Mucosa of gallbladder (tissue), 1 donor: ENCODE measurements at regions not wholly inside any gene's neighbourhood (a gene's known extent, or its start where the extent isn't known, plus 50 kb on each side); places are given as distances from the start of the nearest gene placed in this dataset.

Source experiments
- DNase-seq: peaks from one replicate; pipeline ENCODE4 v3.0.0-alpha.2; 2020; ENCODE audit warnings: low spot score
- donor health status: DM: no; HTN: no; CAD: no.

GRCh38 chr2:19722531-19722971 lies 179.2 kb downstream of the TTC32 start:
- no peak for DNase-seq

DNA sequence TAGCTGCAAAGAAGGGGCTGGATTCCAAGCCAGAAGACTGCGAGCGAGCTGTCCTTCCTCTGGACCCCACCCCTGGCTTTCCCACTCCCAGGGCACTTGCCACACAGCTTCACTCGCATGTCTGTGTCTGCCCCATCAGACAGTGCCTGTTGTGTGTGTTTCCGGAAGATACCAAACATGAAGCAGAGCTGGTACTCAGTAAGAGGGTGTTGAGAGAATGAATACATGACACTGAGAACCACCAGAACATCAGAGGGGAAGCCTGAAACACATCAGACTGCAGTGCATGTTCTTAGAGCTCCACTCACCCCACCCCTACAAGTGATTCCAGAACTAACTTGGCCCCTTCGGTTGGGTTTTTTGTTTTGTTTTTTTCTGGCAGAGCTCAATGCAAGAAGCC lies 181.5 kb downstream of the TTC32 start:
- DNase-seq = no peak

- no peak for DNase-seq
These were observed 182.2 kb downstream of the TTC32 start for GRCh38 chr2:19719540-19719939.

GRCh38 chr2:19717446-19717845 lies 184.3 kb downstream of the TTC32 start:
- no peak for DNase-seq

DNA sequence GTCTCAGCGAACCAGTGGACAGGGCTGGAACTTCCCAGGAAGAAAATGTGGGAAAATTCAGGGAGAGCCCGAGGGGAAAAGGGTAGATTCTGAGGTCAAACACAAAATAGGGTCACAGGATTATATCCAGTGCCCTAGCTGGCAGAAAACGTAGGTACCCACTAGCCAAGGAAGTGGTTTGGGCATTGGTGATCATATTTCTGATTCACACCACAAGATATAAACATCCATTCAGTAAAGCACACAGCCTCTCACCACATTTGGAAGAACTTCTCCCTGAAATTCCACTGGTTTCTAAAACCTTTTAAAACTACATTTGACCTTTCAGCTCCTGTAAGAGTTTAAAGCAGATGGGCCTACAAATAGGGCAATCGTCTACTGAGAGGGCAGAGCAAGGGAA lies 186.9 kb downstream of the TTC32 start:
- DNase-seq = no peak

GRCh38 chr2:19712850-19713249 lies 188.9 kb downstream of the TTC32 start:
- no peak for DNase-seq

DNA sequence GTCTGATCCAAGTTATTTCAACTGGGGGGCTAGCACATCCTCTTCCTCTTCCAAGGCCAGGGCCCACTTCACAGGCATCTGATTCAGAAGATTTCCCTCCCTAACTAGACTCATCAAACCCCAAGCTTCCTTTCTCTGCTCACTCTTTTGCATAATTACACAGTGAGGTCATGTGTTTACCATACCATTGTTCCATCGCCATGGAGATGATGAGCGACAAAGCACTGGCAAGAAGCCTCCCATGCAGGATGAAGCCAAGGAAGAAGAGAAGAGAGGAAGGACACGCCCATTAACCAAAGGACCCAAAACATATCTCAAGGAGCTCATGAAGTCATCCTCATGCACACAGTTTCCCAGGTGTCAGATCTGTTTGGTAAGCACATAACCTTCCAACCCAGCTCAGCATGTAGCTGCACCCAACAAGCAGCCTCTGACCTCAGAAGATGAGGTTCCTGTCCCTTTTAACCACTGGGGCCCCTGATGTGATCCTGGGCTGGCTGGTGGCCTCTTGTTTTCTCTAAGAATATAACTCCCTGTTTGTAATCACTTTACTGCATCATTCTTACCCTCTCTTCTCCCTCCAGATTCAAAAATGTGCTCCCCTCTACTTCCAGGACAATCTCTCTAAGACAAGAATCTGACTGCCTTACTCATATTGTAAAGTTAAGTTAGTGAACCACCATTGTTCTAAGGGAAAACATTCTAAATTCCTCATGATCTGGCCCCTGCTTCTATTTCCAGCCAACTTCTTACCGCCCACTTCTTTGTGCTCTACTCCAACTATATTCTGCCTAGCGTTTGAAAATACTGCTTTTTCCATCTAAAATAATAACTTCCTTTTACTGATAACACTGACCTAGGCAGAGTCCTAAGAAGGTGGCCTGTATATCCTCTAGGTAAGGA lies 190.1 kb downstream of the TTC32 start:
- DNase-seq = peak; percentile 43

GRCh38 chr2:19710230-19710629 lies 191.6 kb downstream of the TTC32 start:
- DNase-seq = no peak

DNA sequence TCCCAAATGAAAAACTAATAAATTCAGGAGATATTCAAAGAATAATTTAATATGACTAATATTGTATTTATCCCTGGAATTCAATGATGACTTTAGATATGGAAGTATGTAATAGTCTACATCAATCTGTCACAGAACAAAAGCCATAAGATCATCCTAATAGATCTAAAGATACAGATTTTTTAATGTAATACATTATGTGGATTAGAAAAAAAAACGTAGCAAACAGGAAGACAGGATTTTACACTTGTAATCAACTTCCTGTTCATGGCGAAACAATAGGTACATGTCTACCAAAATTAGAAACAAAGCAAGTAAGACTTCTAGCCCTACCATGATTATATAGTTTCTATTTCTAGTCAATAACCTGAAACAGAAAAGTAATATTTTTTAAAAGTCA lies 192.2 kb downstream of the TTC32 start:
- DNase-seq = no peak

- DNase-seq = no peak
These were observed 193.0 kb downstream of the TTC32 start for GRCh38 chr2:19708776-19709175.

DNA sequence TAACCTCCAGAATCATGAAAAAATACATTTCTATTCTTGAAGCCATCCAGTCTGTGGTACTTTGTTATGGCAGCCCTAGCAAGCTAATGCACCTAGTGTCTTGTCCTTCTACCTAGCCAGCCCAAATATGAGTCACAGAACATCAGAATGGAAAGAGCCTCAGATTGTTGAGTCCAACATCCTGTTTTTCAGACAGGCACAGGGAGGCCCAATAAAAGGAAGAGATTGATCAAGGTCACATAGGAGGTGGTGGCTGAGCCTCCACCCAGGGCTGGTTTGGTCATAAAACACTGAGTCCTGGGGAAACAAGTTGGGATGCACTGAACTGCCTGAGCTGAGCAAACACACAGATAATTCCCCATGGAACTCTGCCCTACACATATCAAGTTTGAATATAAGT lies 195.5 kb downstream of the TTC32 start:
- DNase-seq = no peak

DNA sequence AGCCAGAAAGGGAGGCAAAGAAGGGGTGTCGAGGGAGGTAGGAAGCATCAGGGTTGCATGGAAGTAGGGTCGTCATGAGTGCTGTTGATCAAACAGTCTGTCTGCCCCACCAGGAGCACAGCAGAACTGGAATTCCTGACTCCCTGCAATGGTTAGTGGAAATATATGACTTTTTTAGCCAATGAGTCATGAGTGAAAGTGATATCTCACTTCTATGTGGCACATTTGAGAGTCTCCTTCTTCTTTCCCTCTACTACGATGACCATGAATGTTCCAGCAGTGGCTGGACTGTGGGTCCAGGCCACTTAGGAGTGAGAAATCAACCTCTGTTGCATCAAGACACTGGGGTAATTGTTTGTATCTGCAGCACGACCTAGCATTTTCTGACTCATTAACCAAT lies 199.5 kb downstream of the TTC32 start:
- DNase-seq = no peak

DNA sequence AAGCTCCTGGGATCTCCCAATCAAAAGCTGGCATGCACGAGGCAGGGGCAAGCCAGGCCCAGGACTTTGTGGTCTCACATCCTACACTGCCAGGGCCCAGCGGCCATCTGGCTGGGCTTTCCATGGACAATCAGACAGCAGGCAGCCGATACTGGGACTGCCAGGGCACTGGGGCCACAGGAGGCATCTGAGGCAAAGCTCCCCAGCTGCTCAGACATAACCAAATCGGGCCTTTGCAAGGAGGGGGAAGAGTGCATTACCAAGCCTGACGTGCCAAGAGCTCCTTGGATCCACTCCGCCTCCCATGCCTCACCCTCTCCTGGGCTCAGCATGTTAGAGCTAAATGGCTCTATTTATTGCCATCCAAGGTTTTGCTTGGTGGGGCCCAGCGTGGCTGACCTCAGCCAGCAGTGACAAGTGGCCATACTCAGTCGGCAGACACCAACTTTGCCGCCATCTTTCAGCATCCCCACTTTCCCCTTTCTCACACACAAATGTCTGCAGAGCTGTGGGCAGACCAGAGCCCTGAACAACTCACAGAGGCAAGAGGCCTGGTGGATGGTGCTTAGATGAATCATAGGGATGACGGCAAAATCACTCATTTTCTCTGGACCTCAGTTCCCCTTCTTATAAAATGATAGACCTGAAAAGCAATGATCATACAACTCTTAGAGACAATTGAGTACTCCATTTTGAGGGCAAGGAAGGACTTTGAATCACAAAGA lies 200.8 kb downstream of the TTC32 start:
- DNase-seq = no peak

- no peak for DNase-seq
These were observed 204.7 kb downstream of the TTC32 start for GRCh38 chr2:19697131-19697530.

- no peak for DNase-seq
These were observed 206.1 kb downstream of the TTC32 start for GRCh38 chr2:19695706-19696105.

GRCh38 chr2:19691892-19692291 lies 209.9 kb downstream of the TTC32 start:
- DNase-seq = no peak

DNA sequence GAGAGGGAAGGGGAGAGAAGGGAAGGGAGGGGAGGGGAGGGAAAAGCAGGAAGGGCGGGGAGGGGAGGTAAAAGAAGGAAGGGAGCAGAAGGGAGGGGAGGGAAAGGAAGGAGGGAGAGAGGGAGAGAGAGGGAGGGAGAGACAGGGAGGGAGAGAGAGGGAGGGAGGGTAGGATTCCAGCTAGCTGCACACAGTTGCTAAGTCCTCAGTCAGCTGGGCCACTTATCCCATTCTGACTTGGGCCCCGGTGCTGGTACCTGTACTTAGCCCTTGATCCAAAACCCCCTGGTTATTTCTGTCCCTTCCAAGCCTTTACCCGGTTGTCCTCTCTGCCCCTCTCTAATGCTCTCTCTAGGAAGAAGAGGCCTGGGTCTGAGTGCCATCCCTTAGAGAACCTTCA lies 211.4 kb downstream of the TTC32 start:
- no peak for DNase-seq

DNA sequence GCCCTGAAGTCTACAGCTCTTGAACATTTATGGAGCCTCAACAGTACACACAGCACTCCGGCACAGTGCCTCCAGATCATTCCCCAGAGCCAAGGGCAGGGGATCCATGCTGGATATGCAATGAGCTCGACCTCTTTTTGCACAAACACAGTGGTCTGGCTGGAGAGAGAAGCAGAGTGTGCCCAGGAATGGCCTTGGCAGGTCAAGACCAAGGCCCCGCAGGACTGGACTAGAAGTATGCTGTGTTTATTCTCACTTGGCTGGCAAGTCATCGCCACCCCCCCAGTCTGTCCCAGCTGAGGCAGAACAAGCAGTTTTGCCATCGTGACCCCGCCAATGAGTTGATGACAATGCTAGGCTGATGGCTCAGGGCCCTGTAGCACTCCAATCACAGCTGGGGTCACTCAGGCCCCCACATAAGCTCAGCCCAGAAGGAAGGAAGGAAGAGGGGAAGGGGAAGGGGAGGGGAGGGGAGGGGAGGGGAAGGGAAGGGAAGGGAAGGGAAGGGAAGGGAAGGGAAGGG lies 212.1 kb downstream of the TTC32 start:
- no peak for DNase-seq

DNA sequence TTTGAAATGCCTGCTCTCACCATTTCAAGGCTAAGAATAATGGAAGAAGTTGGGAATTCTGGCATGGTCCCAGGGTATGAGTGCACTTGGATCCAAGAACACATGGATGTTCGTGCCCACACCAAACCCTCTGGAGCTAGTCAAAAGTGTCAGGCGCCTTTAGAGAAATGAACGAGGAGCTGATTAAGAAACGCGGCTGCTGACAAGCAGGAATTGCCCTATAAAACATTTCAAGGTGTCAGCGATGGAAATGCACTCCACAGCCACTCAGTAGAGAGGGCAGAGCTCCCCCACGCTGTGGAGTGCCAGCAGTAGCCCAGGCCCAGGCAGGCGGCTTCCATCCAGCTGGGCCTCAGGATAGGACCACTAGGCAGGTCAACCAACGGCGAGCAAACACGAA lies 213.7 kb downstream of the TTC32 start:
- peak; percentile 31 for DNase-seq

- no peak for DNase-seq
These were observed 214.6 kb downstream of the TTC32 start for GRCh38 chr2:19687017-19687659.

- DNase-seq = no peak
These were observed 215.3 kb downstream of the TTC32 start for GRCh38 chr2:19686439-19686838.

DNA sequence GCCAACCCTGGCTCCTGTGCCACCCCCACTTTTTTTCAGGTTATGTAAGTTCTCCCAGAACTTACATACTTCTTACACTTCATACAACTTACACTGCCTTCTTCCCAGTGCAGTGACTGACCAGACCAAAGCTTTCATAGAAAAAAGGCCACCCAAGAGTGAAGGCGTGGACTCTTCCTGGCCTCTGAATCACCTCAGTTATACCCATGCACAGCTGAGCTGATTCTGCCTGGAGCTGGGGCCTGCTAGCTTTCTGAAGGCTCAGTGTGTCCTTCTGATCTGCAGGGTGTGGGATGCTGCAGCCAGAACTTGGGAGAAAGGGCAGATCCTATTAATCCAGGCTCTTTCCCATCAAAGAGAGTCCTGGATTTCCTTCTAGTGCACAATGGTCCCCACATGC lies 216.1 kb downstream of the TTC32 start:
- DNase-seq = no peak
